Naive thymus-derived CD4-positive, alpha-beta T cell (primary cell): ENCODE measurements at regions not wholly inside any gene's neighbourhood (a gene's known extent, or its start where the extent isn't known, plus 50 kb on each side); places are given as distances from the start of the nearest gene placed in this dataset.
A peak's percentile ranks its signal among the peaks of the same experiment; 100 is the strongest.
"Not testable (repeated sequence)": the region's sequence is repeated elsewhere in the genome, so short reads cannot be mapped to it uniquely, and the experiment has no call there.

Experiments used
- ATAC-seq: fragments of 150-1000 bp; cut with Tn5 transposase; 2 replicates; pipeline ENCODE4 v1.10.0; 2021; ENCODE audit warnings: mild to moderate bottlenecking, moderate library complexity
- CTCF ChIA-PET: fragments of 350-600 bp; sonication (Branson Sonifier 250); formaldehyde crosslinking; loops from one replicate; lab custom pipeline; 2021; ENCODE audit warnings: antibody characterized with exemption; lab: Charles Lee
- POLR2A ChIA-PET: fragments of 350-600 bp; sonication (Branson Sonifier 250); formaldehyde crosslinking; loops from one replicate; lab custom pipeline; 2021; ENCODE audit warnings: antibody characterized with exemption, inconsistent platforms; lab: Charles Lee
- DNase-seq, 9 donors: peaks; one replicate each; pipeline versions ENCODE4 v3.0.0 to v3.0.0-alpha.2; 2020 to 2022; ENCODE audit warnings: mixed read lengths in 1 of 9
- H3K27ac ChIP-seq: one replicate; pipeline ENCODE4 v1.7.0; 2013; ENCODE audit warnings: mild to moderate bottlenecking, low read depth, low read length, moderate library complexity
- H3K27me3 ChIP-seq, 2 donors: one replicate each; pipeline ENCODE4 v1.7.0; 2013; ENCODE audit warnings: low read length in 2 of 2, mild to moderate bottlenecking in 2 of 2, moderate library complexity in 2 of 2; ENCODE audit not compliant: control insufficient read depth in 2 of 2, insufficient read depth in 2 of 2
- H3K36me3 ChIP-seq, 3 experiments: 1 replicate in 2 of 3; 2 replicates in 1 of 3; pipeline ENCODE4 v1.7.0; 2013; ENCODE audit warnings: low read length in 3 of 3, mild to moderate bottlenecking in 3 of 3, moderate library complexity in 1 of 3; ENCODE audit not compliant: insufficient read depth in 3 of 3, control insufficient read depth in 2 of 3
- H3K4me1 ChIP-seq, 2 donors: one replicate each; pipeline ENCODE4 v1.7.0; 2013; ENCODE audit warnings: low read length in 2 of 2, mild to moderate bottlenecking in 2 of 2, moderate library complexity in 1 of 2; ENCODE audit not compliant: control insufficient read depth in 2 of 2, insufficient read depth in 2 of 2
- H3K4me3 ChIP-seq: 2 replicates; pipeline ENCODE4 v1.7.0; 2013; ENCODE audit warnings: mild to moderate bottlenecking, low read length
- H3K9me3 ChIP-seq, 3 experiments: 1 replicate in 2 of 3; 2 replicates in 1 of 3; pipeline ENCODE4 v1.7.0; 2013; ENCODE audit warnings: low read length in 3 of 3; ENCODE audit not compliant: control insufficient read depth in 2 of 3
- H3K27ac Mint-ChIP-seq, 9 donors: one replicate each; pipeline ENCODE4 v1.8.0; 2020 to 2022; ENCODE audit warnings: mixed read lengths in 9 of 9, mild to moderate bottlenecking in 8 of 9, moderate library complexity in 5 of 9, inconsistent platforms in 2 of 9
- H3K27me3 Mint-ChIP-seq, 5 donors: one replicate each; pipeline ENCODE4 v1.8.0; 2021 to 2022; ENCODE audit warnings: mixed read lengths in 5 of 5, mild to moderate bottlenecking in 1 of 5
- H3K36me3 Mint-ChIP-seq, 5 donors: one replicate each; pipeline ENCODE4 v1.8.0; 2020 to 2022; ENCODE audit warnings: mixed read lengths in 5 of 5, mild to moderate bottlenecking in 3 of 5, inconsistent platforms in 1 of 5
- H3K4me1 Mint-ChIP-seq, 7 donors: one replicate each; pipeline ENCODE4 v1.8.0; 2020 to 2022; ENCODE audit warnings: mixed read lengths in 7 of 7, mild to moderate bottlenecking in 3 of 7, inconsistent platforms in 1 of 7
- H3K4me3 Mint-ChIP-seq, 10 donors: one replicate each; pipeline ENCODE4 v1.8.0; 2020 to 2022; ENCODE audit warnings: mild to moderate bottlenecking in 10 of 10, mixed read lengths in 10 of 10, moderate library complexity in 6 of 10, inconsistent platforms in 2 of 10
- H3K9me3 Mint-ChIP-seq, 11 donors: one replicate each; pipeline ENCODE4 v1.8.0; 2020 to 2022; ENCODE audit warnings: mixed read lengths in 11 of 11, mild to moderate bottlenecking in 4 of 11, inconsistent platforms in 1 of 11, moderate library complexity in 1 of 11
- intact Hi-C, 2 donors: fragments of 100-400 bp; cut with micrococcal nuclease; formaldehyde crosslinking; loops; one replicate each; pipeline ENCODE4 v1.15.1; 2023

GRCh38 chr18:974606-975005 lies 69.9 kb downstream of the ADCYAP1 start:
- intact Hi-C loops, POLR2A ChIA-PET, ATAC-seq, H3K9me3 ChIP-seq, H3K36me3 Mint-ChIP-seq, H3K36me3 ChIP-seq, H3K27ac ChIP-seq, H3K4me3 Mint-ChIP-seq, DNase-seq, H3K4me1 ChIP-seq, H3K27ac Mint-ChIP-seq, H3K4me1 Mint-ChIP-seq, CTCF ChIA-PET, H3K27me3 ChIP-seq, H3K4me3 ChIP-seq: not testable (repeated sequence)
- Mint-ChIP-seq H3K9me3 (peaks cover 6 to 32% (median 16%) of the 10 kb centered on the region in 11 donors), H3K27me3 (peaks cover 0 to 27% (median 19%) of the 10 kb centered on the region in 5 donors)

GRCh38 chr18:976393-977128 lies 71.9 kb downstream of the ADCYAP1 start:
- Mint-ChIP-seq H3K9me3 (peaks cover 3 to 26% (median 14%) of the 10 kb centered on the region in 11 donors), H3K4me3 (peak overlapping the region in 4 of 10 donors; percentile 0 to 11 (median 6)), H3K27me3 (peaks cover 0 to 21% (median 19%) of the 10 kb centered on the region in 5 donors)
- H3K27ac Mint-ChIP-seq, DNase-seq, H3K27ac ChIP-seq, H3K36me3 ChIP-seq, POLR2A ChIA-PET, ATAC-seq, H3K36me3 Mint-ChIP-seq, H3K4me1 ChIP-seq, H3K4me1 Mint-ChIP-seq, intact Hi-C loops, H3K9me3 ChIP-seq, H3K27me3 ChIP-seq, CTCF ChIA-PET, H3K4me3 ChIP-seq: not testable (repeated sequence)

DNA sequence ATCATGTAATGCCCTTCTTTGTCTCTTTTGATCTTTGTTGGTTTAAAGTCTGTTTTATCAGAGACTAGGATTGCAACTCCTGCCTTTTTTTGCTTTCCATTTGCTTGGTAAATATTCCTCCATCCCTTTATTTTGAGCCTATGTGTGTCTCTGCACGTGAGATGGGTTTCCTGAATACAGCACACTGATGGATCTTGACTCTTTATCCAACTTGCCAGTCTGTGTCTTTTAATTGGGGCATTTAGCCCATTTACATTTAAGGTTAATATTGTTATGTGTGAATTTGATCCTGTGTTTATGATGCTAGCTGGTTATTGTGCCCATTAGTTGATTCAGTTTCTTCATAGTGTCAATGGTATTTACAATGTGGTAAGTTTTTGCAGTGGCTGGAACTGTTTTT lies 72.7 kb downstream of the ADCYAP1 start:
- H3K9me3 ChIP-seq, H3K27me3 ChIP-seq, intact Hi-C loops, H3K4me3 Mint-ChIP-seq, H3K27ac Mint-ChIP-seq, ATAC-seq, H3K27ac ChIP-seq, H3K36me3 ChIP-seq, H3K4me1 ChIP-seq, CTCF ChIA-PET, H3K4me1 Mint-ChIP-seq, DNase-seq, H3K4me3 ChIP-seq, H3K36me3 Mint-ChIP-seq: not testable (repeated sequence)
- peaks cover 3 to 26% (median 14%) of the 10 kb centered on the region in 11 donors for H3K9me3 Mint-ChIP-seq
- H3K27me3 Mint-ChIP-seq, result peaks cover 0 to 21% (median 19%) of the 10 kb centered on the region in 5 donors
- POLR2A ChIA-PET, result interaction anchor here (0.6 kb wide), 1 partner anchor 108 kb away, joined by 3 read pairs; no protein-coding TSS in a partner anchor

- H3K36me3 Mint-ChIP-seq, H3K4me3 Mint-ChIP-seq: not testable (repeated sequence)
Measured at GRCh38 chr18:977732-978131, 73.1 kb downstream of the ADCYAP1 start.

DNA sequence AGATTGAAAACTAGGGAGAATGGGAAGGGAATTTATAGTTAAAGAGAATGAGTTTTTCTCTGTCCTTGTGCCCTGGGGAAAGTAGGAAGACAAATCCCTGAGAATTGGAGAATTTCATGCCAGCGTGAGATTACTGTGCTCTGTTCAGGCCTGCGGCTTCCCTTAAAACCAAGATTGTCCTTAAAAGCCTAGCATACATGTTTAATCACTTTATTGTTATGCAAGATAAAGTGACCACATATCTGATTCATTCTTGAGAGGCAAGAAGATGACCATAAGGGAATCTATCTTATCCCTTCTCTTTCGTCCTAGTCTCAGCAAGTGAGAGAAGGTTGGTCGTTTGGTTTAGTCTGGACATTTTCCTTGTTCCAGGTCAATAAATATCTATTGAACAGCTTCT lies 75.9 kb downstream of the ADCYAP1 start:
- no peak overlapping the region for H3K4me3 Mint-ChIP-seq
- H3K27me3 Mint-ChIP-seq, result peaks cover 0 to 21% (median 17%) of the 10 kb centered on the region in 5 donors
- no peaks in the 10 kb centered on the region for H3K4me1 Mint-ChIP-seq
- no peak for ATAC-seq
- peaks cover 3 to 24% (median 14%) of the 10 kb centered on the region in 11 donors for H3K9me3 Mint-ChIP-seq
- H3K9me3 ChIP-seq, result peaks cover 0 to 3% (median 0%) of the 10 kb centered on the region in 3 experiments
- ChIA-PET CTCF (no interaction called here), POLR2A (no interaction called here)
- DNase-seq, result no peak
- no peaks in the 10 kb centered on the region for H3K27me3 ChIP-seq
- no peak overlapping the region for H3K4me3 ChIP-seq
- no peak overlapping the region for H3K27ac ChIP-seq
- H3K36me3 ChIP-seq, result no peaks in the 10 kb centered on the region
- intact Hi-C loops, result no loop called here
- H3K27ac Mint-ChIP-seq, result no peak overlapping the region
- peaks cover 0 to 6% (median 0%) of the 10 kb centered on the region in 5 donors for H3K36me3 Mint-ChIP-seq
- no peaks in the 10 kb centered on the region for H3K4me1 ChIP-seq

More at GRCh38 chr18:977732-978131, 73.1 kb downstream of the ADCYAP1 start:
- H3K27me3 Mint-ChIP-seq, result peaks cover 0 to 21% (median 19%) of the 10 kb centered on the region in 5 donors
- H3K9me3 ChIP-seq, H3K4me1 ChIP-seq, intact Hi-C loops, H3K27ac ChIP-seq, H3K4me3 ChIP-seq, ATAC-seq, H3K27me3 ChIP-seq, H3K4me1 Mint-ChIP-seq, H3K36me3 ChIP-seq, H3K27ac Mint-ChIP-seq, CTCF ChIA-PET, DNase-seq: not testable (repeated sequence)
- peaks cover 3 to 26% (median 14%) of the 10 kb centered on the region in 11 donors for H3K9me3 Mint-ChIP-seq
- POLR2A ChIA-PET, result interaction anchor here (0.6 kb wide), 1 partner anchor 108 kb away, joined by 3 read pairs; no protein-coding TSS in a partner anchor

GRCh38 chr18:984004-984403 lies 79.3 kb downstream of the ADCYAP1 start:
- no peak overlapping the region for H3K4me3 ChIP-seq
- H3K9me3 ChIP-seq, result peaks cover 0 to 3% (median 0%) of the 10 kb centered on the region in 3 experiments
- CTCF ChIA-PET, result no interaction called here
- ATAC-seq (no peak), DNase-seq (no peak)
- no peaks in the 10 kb centered on the region for H3K4me1 ChIP-seq
- peaks cover 0 to 8% (median 3%) of the 10 kb centered on the region in 11 donors for H3K9me3 Mint-ChIP-seq
- no peaks in the 10 kb centered on the region for H3K4me1 Mint-ChIP-seq
- peaks cover 0 to 21% (median 8%) of the 10 kb centered on the region in 5 donors for H3K27me3 Mint-ChIP-seq
- H3K36me3 Mint-ChIP-seq, result no peaks in the 10 kb centered on the region
- H3K4me3 Mint-ChIP-seq, result no peak overlapping the region
- H3K27me3 ChIP-seq, result no peaks in the 10 kb centered on the region
- intact Hi-C loops, result no loop called here
- no peak overlapping the region for H3K27ac ChIP-seq
- no peak overlapping the region for H3K27ac Mint-ChIP-seq
- no peaks in the 10 kb centered on the region for H3K36me3 ChIP-seq
- POLR2A ChIA-PET, result no interaction called here

DNA sequence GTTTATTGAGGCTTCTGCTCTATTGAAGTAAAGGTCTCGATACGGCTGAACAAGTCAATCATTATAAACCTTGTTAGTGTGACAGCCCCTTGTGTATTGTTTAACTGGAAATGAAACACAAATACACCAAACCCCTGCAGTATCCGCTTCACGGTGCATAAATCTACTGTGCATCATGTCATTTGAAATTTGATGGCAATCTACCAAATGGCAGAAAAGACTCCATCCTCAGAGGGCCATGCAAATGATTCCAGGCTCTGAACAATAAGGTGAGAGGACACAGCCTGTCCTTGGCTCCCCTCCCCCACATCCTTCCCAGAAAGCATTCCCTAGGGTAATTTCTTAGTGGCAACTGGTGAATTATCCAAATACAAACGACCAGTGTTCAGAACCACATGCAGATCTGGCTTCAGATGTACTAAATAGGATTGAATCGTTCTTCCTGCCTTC lies 80.6 kb downstream of the ADCYAP1 start:
- no peaks in the 10 kb centered on the region for H3K9me3 ChIP-seq
- DNase-seq (no peak), ATAC-seq (no peak)
- H3K36me3 ChIP-seq, result no peaks in the 10 kb centered on the region
- H3K27ac ChIP-seq, result no peak overlapping the region
- no peaks in the 10 kb centered on the region for H3K4me1 ChIP-seq
- Mint-ChIP-seq H3K27ac (no peak overlapping the region), H3K4me1 (no peaks in the 10 kb centered on the region), H3K9me3 (peaks cover 0 to 7% (median 0%) of the 10 kb centered on the region in 11 donors), H3K27me3 (peaks cover 0 to 17% (median 8%) of the 10 kb centered on the region in 5 donors), H3K36me3 (no peaks in the 10 kb centered on the region), H3K4me3 (no peak overlapping the region)
- POLR2A ChIA-PET, result no interaction called here
- intact Hi-C loops, result no loop called here
- no peak overlapping the region for H3K4me3 ChIP-seq
- CTCF ChIA-PET, result no interaction called here
- no peaks in the 10 kb centered on the region for H3K27me3 ChIP-seq
